Peyer's patch (tissue), 4 donors: ENCODE measurements at regions not wholly inside any gene's neighbourhood (a gene's known extent, or its start where the extent isn't known, plus 50 kb on each side); places are given as distances from the start of the nearest gene placed in this dataset.

Source experiments
- POLR2A ChIP-seq, 2 donors: fragments of 450-650 bp; IDR thresholded peaks; one replicate each; pipeline ENCODE4 v1.5.1; 2017; ENCODE audit warnings: antibody characterized with exemption in 2 of 2, mild to moderate bottlenecking in 2 of 2, moderate library complexity in 2 of 2
- TF ChIP-seq, protein P1 (sequence below), 6 experiments: fragments of 450-650 bp in 4 of 6; fragments of 200-600 bp in 2 of 6; sonication (generic) in 1 of 6; IDR thresholded peaks; one replicate each; pipeline ENCODE4 v1.5.1; 2017 to 2019; ENCODE audit warnings: antibody characterized with exemption in 6 of 6, mild to moderate bottlenecking in 3 of 6, moderate library complexity in 1 of 6

GRCh38 chr5:82365026-82365425 is 86.9 kb upstream of the RPS23 start:
- TF ChIP-seq, protein P1, sequence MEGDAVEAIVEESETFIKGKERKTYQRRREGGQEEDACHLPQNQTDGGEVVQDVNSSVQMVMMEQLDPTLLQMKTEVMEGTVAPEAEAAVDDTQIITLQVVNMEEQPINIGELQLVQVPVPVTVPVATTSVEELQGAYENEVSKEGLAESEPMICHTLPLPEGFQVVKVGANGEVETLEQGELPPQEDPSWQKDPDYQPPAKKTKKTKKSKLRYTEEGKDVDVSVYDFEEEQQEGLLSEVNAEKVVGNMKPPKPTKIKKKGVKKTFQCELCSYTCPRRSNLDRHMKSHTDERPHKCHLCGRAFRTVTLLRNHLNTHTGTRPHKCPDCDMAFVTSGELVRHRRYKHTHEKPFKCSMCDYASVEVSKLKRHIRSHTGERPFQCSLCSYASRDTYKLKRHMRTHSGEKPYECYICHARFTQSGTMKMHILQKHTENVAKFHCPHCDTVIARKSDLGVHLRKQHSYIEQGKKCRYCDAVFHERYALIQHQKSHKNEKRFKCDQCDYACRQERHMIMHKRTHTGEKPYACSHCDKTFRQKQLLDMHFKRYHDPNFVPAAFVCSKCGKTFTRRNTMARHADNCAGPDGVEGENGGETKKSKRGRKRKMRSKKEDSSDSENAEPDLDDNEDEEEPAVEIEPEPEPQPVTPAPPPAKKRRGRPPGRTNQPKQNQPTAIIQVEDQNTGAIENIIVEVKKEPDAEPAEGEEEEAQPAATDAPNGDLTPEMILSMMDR (IDR thresholded peaks at IDR 0.05), result no peak
- no peak for TF ChIP-seq POLR2A (IDR thresholded peaks at IDR 0.05)
